IPS-NIHi7 (cell line): ENCODE measurements at regions not wholly inside any gene's neighbourhood (a gene's known extent, or its start where the extent isn't known, plus 50 kb on each side); places are given as distances from the start of the nearest gene placed in this dataset.
"Not testable (repeated sequence)": the region's sequence is repeated elsewhere in the genome, so short reads cannot be mapped to it uniquely, and the experiment has no call there.

Experiments
- DNase-seq: peaks from one replicate; pipeline ENCODE4 v3.0.0; 2012; ENCODE audit warnings: mixed read lengths; ENCODE audit errors: extremely low spot score

GRCh38 chrX:13381514-13381913, 61.7 kb upstream of the ATXN3L start:
- no peak for DNase-seq

GRCh38 chrX:13380211-13380610, 60.4 kb upstream of the ATXN3L start:
- no peak for DNase-seq

GRCh38 chrX:13378562-13379518, 59.0 kb upstream of the ATXN3L start:
- DNase-seq: not testable (repeated sequence)

GRCh38 chrX:13377550-13377934, 57.7 kb upstream of the ATXN3L start:
- DNase-seq: no peak

- DNase-seq: no peak
Observed at GRCh38 chrX:13376857-13377549, 57.1 kb upstream of the ATXN3L start.

- DNase-seq: not testable (repeated sequence)
Observed at GRCh38 chrX:13375596-13375995, 55.7 kb upstream of the ATXN3L start.

- no peak for DNase-seq
Observed at GRCh38 chrX:13374364-13374763, 54.5 kb upstream of the ATXN3L start.

- no peak for DNase-seq
Observed at GRCh38 chrX:13373431-13374187, 53.8 kb upstream of the ATXN3L start.

- DNase-seq: no peak
Observed at GRCh38 chrX:13373027-13373426, 53.2 kb upstream of the ATXN3L start.

GRCh38 chrX:13372203-13372980, 52.5 kb upstream of the ATXN3L start:
- no peak for DNase-seq

GRCh38 chrX:13371186-13371585, 51.3 kb upstream of the ATXN3L start:
- no peak for DNase-seq

- no peak for DNase-seq
Observed at GRCh38 chrX:13370713-13371112, 50.9 kb upstream of the ATXN3L start.
